GM19238 (cell line): ENCODE measurements at regions not wholly inside any gene's neighbourhood (a gene's known extent, or its start where the extent isn't known, plus 50 kb on each side); places are given as distances from the start of the nearest gene placed in this dataset.
"Not testable (repeated sequence)": the region's sequence is repeated elsewhere in the genome, so short reads cannot be mapped to it uniquely, and the experiment has no call there.

Experiments
- DNase-seq: peaks from one replicate; pipeline ENCODE4 v3.0.0; 2011; ENCODE audit warnings: low spot score; ENCODE audit not compliant: insufficient read length

GRCh38 chr3:103167850-103168249, 733.0 kb downstream of the ZPLD1 start:
- no peak for DNase-seq

DNA sequence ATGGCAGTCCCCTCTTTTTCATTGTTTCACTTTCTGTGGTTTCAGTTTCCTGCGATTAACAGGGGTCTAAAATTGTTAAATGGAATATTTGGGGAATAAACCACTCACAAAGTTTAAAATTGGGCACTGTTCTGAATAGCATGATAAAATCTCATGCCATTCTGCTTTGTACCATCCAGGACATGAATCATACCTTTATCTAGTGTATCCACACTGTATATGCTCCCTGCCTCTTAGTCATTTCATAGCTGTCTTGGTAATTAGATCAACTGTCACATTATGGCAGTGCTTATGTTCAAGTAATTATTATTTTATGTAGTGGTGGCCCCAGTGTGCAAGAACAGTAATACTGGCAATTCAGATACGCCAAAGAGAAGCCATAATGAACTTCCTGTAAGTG, 734.5 kb downstream of the ZPLD1 start:
- DNase-seq, result no peak

GRCh38 chr3:103170651-103171050, 735.8 kb downstream of the ZPLD1 start:
- DNase-seq, result peak; percentile 2

DNA sequence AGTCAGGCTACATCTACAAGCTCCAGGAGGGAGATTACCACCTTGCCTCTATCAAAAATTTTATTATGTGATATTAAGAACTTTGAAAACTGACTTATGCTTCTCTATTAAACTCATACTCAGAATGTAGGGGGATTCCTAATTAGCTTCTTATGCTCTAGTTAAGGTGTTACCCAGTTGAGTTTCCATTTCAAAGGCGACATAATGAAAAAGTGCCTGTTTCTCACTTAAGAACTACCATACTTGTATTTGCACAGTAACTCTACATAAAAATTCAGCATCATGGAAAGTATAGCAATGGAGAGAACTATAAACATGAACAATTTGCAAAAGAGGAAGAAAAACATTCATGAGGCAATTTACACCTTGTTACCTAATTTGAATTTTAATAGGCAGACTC, 739.1 kb downstream of the ZPLD1 start:
- no peak for DNase-seq

GRCh38 chr3:103181160-103181559, 746.3 kb downstream of the ZPLD1 start:
- no peak for DNase-seq

DNA sequence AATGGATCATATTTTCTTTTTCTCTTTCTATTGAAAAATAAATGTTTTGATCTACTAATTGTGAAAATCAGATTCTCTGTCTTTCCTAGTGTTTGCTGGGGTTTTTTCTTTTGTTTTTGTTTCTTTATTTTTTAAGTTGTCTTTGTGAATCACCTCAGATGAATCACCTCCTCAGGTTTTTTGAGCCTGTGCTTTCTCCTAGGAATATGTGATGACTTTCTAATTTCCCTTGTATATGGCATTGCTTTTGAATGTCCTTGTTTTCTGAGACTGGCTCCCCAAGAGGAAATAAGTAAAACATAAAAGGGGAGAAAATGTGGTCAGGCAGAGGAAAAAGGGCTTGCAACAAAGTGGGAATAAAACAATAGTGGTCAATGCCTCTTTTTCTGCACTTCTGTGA, 750.0 kb downstream of the ZPLD1 start:
- DNase-seq, result no peak

DNA sequence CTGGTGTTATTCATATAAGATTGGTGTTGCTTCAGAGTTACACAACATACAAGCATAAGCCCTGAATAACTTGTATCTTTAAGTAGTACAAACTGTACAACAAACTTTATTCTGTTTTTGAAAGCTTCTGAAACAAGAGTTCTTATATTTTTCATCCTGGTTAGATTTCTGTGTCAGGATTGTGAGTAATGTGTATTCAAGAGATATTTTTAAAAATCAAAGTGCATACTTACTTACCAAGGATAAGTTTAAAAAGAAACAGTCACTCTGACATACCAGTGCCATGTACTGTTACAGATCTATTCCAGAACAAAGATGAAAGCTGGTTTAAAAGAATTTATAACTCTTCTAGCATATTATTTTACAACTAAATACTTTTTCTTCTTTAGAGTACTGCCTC, 755.1 kb downstream of the ZPLD1 start:
- no peak for DNase-seq

- no peak for DNase-seq
Measured at GRCh38 chr3:103195216-103195615, 760.4 kb downstream of the ZPLD1 start.

- DNase-seq, result no peak
Measured at GRCh38 chr3:103203441-103203840, 768.6 kb downstream of the ZPLD1 start.

GRCh38 chr3:103210583-103210982, 775.8 kb downstream of the ZPLD1 start:
- no peak for DNase-seq

DNA sequence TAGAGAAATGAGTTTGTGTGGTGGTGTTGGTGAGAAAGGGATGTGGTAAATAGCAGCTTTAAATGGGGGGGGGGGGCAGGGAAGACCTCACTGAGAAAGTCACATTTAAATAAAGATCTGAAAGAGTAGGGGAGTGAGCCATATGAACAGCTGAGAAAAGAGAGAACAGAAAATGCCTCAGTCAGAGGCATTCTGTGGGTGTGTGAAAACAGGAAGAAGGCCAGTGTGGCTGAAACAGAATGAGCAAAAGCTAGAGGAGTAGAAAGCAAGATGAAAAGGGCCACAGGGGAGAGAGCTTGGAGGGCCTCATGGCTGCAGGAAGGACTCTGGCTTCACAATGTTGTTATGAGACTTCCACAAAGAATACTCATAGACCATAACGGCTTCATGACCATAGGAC, 783.3 kb downstream of the ZPLD1 start:
- DNase-seq, result peak; percentile 29

- no peak for DNase-seq
Measured at GRCh38 chr3:103218793-103219192, 784.0 kb downstream of the ZPLD1 start.

DNA sequence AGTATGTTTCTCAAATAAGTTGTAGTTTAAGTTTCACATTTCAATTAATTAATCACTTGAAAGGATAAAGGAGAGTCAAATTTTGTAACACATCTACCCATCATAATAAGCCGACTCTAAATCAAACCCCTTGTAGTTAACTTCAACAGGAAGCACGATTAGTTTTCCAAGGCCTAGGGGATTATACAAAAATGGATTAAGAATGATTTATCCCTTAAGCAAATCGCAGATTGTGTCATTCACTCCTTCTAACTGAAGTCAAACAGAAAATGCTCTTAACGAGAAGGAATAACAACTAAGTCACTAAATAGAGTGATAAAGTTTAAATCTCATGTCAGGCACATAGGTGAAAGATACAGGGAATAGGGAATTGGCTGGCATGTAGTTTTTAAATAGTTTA, 792.8 kb downstream of the ZPLD1 start:
- no peak for DNase-seq

- no peak for DNase-seq
Measured at GRCh38 chr3:103247459-103247858, 812.6 kb downstream of the ZPLD1 start.

DNA sequence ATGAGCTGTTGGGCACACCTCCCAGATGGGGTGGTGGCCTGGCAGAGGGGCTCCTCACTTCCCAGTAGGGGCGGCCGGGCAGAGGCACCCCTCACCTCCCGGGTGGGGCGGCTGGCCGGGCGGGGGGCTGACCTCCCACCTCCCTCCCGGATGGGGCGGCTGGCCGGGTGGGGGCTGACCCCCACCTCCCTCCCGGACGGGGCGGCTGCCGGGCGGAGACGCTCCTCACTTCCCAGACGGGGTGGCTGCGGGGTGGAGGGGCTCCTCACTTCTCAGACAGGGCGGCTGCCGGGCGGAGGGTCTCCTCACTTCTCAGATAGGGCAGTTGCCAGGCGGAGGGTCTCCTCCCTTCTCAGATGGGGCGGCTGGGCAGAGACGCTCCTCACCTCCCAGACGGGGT, 820.0 kb downstream of the ZPLD1 start:
- not testable (repeated sequence) for DNase-seq

- no peak for DNase-seq
Measured at GRCh38 chr3:103269287-103269686, 834.5 kb downstream of the ZPLD1 start.

- DNase-seq, result no peak
Measured at GRCh38 chr3:103271575-103271974, 836.8 kb downstream of the ZPLD1 start.

GRCh38 chr3:103295974-103296570, 861.3 kb downstream of the ZPLD1 start:
- DNase-seq, result no peak

DNA sequence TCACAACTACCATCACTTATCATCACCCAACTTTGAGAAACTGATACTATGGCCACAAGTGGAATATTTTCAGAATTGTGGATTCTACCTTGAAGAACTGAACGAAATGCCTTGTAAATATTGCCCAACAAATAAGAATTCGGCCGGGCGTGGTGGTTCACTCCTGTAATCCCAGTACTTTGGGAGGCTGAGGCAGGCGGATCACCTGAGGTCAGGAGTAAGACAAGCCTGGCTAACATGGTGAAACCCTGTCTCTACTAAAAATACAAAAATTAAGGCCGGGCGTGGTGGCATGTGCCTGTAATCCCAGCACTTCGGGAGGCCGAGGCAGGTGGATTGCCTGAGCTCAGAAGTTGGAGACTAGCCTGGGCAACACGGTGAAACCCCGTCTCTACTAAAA, 862.7 kb downstream of the ZPLD1 start:
- not testable (repeated sequence) for DNase-seq

- no peak for DNase-seq
Measured at GRCh38 chr3:103306104-103306503, 871.3 kb downstream of the ZPLD1 start.

GRCh38 chr3:103308921-103309320, 874.1 kb downstream of the ZPLD1 start:
- DNase-seq, result no peak

DNA sequence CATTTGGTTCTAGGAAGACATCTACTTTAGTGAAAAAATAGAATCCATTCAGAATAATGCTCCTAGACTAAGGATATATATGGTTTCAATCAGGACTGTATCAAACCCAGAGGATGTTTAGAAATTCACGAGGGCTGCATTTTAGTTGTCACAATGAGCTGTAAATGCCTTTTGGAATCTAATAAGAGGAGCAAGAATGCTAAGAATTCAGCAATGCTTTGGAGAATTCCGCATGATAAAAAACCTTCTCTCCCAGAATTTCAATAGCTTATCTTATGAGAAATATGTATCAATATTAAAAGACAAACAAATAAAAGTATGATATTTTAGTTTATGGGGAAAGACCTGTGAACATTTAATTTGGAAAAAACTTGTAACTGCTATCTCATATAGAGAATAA, 885.1 kb downstream of the ZPLD1 start:
- no peak for DNase-seq

DNA sequence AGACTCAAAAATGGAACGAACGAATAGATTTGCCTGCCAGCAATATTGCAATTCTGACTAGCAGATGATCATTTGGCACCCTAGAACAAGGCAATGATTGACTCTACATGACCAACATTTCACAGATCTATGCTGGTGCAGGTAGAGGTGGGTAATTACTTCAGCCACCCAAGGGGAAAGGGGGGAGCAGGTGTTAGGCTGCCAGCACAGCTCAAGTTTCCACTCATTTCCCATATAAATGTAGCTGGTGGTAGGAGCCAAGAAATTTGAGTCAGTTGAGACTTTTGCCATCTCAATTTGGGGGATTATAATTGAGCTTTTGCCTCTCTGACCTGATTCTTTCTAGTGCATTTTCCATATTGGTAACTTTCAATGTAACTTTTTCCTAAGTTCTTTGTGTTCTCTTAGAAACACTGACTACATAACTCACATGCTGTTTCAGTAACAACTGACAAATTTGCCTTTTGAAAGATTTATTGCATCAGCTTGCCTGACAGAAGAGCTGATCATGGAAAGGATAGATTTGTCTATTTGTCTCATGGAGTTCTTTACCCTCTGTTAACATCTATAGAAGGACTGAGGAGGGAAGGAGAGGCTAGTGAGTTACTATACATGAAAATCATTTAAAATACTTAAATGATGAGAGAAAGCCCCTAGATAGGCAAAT, 902.5 kb downstream of the ZPLD1 start:
- no peak for DNase-seq
